ENCODE measurements at regions not wholly inside any gene's neighbourhood (a gene's known extent, or its start where the extent isn't known, plus 50 kb on each side); places are given as distances from the start of the nearest gene placed in this dataset.

DNA sequence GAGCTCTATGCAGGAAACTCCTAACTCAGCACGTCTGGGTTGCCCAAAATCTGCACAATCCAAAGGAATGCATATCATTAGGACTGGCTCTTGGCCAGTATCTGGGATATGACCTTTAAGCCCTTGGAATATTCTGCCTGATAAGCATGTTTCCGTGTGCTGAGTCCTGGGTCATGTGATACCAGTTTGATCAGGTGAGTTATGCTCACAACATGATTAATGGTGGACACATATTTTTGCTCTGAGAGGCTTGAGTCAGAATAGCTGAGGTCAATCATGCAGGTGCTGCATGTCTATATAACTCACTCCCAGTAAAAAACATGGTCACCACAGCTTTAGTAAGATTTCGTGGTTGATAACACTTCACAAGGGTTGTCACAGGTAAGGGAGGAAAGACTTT is 408.8 kb downstream of the YTHDC2 start:
- Histone ChIP-seq H3K36me3 (ENCODE audit: control insufficient read depth, insufficient read depth, low read length) (no peaks in the 10 kb centered on the region), H3K4me3 (ENCODE audit: low read length) (no peak overlapping the region), H3K27ac (ENCODE audit: low read length) (no peak overlapping the region), H3K9me3 (ENCODE audit: control insufficient read depth, insufficient read depth, low read length) (no peaks in the 10 kb centered on the region), H3K27me3 (ENCODE audit: control insufficient read depth, insufficient read depth, low read length) (no peaks in the 10 kb centered on the region), H3K4me1 (ENCODE audit: control insufficient read depth, insufficient read depth, low read length) (no peaks in the 10 kb centered on the region)
- TF ChIP-seq, protein P1, sequence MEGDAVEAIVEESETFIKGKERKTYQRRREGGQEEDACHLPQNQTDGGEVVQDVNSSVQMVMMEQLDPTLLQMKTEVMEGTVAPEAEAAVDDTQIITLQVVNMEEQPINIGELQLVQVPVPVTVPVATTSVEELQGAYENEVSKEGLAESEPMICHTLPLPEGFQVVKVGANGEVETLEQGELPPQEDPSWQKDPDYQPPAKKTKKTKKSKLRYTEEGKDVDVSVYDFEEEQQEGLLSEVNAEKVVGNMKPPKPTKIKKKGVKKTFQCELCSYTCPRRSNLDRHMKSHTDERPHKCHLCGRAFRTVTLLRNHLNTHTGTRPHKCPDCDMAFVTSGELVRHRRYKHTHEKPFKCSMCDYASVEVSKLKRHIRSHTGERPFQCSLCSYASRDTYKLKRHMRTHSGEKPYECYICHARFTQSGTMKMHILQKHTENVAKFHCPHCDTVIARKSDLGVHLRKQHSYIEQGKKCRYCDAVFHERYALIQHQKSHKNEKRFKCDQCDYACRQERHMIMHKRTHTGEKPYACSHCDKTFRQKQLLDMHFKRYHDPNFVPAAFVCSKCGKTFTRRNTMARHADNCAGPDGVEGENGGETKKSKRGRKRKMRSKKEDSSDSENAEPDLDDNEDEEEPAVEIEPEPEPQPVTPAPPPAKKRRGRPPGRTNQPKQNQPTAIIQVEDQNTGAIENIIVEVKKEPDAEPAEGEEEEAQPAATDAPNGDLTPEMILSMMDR (IDR thresholded peaks at IDR 0.05): no peak
- peaks cover 3 to 7% of the 10 kb centered on the region in 2 donors for H3K9me3 Mint-ChIP-seq
- no peak overlapping the region for H3K4me3 Mint-ChIP-seq
- DNase-seq (no peak), ATAC-seq (no peak)
- no peaks in the 10 kb centered on the region for H3K27me3 Mint-ChIP-seq (ENCODE audit: low read depth in 2 of 2)
- H3K27ac Mint-ChIP-seq: no peak overlapping the region
- H3K36me3 Mint-ChIP-seq: no peaks in the 10 kb centered on the region
- WGBS (ENCODE audit: insufficient coverage): 81% methylated on average over 2 of the region's 3 CpGs
- no peaks in the 10 kb centered on the region for H3K4me1 Mint-ChIP-seq
- intact Hi-C loops (cut with micrococcal nuclease): no loop called here

DNA sequence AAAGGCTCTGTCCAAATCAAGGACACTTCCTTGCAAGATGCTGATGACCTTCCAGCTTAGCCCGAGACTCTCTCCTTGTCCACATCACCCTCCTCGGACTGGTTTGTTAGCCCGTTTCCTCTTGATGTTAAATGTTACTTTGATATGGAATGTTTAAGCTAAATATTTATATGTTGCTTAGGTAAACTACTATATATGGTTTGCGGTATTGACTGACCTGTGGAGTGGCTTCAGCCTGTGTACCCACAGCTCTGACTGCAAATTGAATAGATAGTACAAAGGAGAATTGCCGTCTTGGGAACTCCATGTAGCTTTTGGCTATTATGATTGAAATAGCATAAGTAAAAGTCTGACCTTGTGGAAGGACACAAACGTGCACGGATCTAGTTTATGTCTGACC is 422.0 kb downstream of the YTHDC2 start:
- no peak overlapping the region for H3K4me3 Mint-ChIP-seq
- Histone ChIP-seq H3K36me3 (ENCODE audit: control insufficient read depth, insufficient read depth, low read length) (no peaks in the 10 kb centered on the region), H3K27me3 (ENCODE audit: control insufficient read depth, insufficient read depth, low read length) (no peaks in the 10 kb centered on the region), H3K4me1 (ENCODE audit: control insufficient read depth, insufficient read depth, low read length) (no peaks in the 10 kb centered on the region), H3K27ac (ENCODE audit: low read length) (no peak overlapping the region), H3K4me3 (ENCODE audit: low read length) (no peak overlapping the region), H3K9me3 (ENCODE audit: control insufficient read depth, insufficient read depth, low read length) (no peaks in the 10 kb centered on the region)
- TF ChIP-seq, protein P1 (IDR thresholded peaks at IDR 0.05): no peak
- H3K9me3 Mint-ChIP-seq: peaks cover 14 to 18% of the 10 kb centered on the region in 2 donors
- intact Hi-C loops (cut with micrococcal nuclease): no loop called here
- no peaks in the 10 kb centered on the region for H3K36me3 Mint-ChIP-seq
- DNase-seq: no peak
- 90% methylated on average over 4 of the region's 7 CpGs for WGBS (ENCODE audit: insufficient coverage)
- ATAC-seq: no peak
- no peaks in the 10 kb centered on the region for H3K4me1 Mint-ChIP-seq
- no peaks in the 10 kb centered on the region for H3K27me3 Mint-ChIP-seq (ENCODE audit: low read depth in 2 of 2)
- H3K27ac Mint-ChIP-seq: no peak overlapping the region

DNA sequence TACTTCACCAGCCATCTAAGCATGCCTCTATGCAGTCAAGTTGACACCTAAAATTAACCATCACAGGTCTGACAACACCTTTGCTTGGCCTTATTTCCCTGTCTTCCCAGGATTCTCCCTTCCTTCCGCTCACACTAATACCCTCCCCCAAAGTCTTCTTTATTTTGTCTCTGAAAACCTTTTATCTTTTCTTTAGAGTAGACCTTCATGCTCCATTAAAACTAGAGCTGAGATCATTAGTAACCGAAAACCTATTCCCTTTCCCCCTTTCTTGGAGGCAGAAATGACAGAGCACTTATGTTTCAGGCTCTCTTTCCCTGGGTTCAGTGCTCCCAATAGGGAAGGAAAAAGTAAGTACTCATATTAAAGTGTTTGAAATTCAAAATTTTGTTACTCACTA is 423.8 kb downstream of the YTHDC2 start:
- H3K4me1 Mint-ChIP-seq: no peaks in the 10 kb centered on the region
- DNase-seq (no peak), ATAC-seq (no peak)
- H3K4me3 Mint-ChIP-seq: no peak overlapping the region
- H3K27me3 Mint-ChIP-seq (ENCODE audit: low read depth in 2 of 2): no peaks in the 10 kb centered on the region
- Histone ChIP-seq H3K4me3 (ENCODE audit: low read length) (no peak overlapping the region), H3K27ac (ENCODE audit: low read length) (no peak overlapping the region), H3K27me3 (ENCODE audit: control insufficient read depth, insufficient read depth, low read length) (no peaks in the 10 kb centered on the region), H3K4me1 (ENCODE audit: control insufficient read depth, insufficient read depth, low read length) (no peaks in the 10 kb centered on the region), H3K9me3 (ENCODE audit: control insufficient read depth, insufficient read depth, low read length) (no peaks in the 10 kb centered on the region), H3K36me3 (ENCODE audit: control insufficient read depth, insufficient read depth, low read length) (no peaks in the 10 kb centered on the region)
- no peaks in the 10 kb centered on the region for H3K36me3 Mint-ChIP-seq
- TF ChIP-seq, protein P1 (IDR thresholded peaks at IDR 0.05): no peak
- H3K27ac Mint-ChIP-seq: no peak overlapping the region
- intact Hi-C loops (cut with micrococcal nuclease): no loop called here
- WGBS (ENCODE audit: insufficient coverage): 63% methylated on average over 2 of the region's 2 CpGs
- peaks cover 14 to 20% of the 10 kb centered on the region in 2 donors for H3K9me3 Mint-ChIP-seq

DNA sequence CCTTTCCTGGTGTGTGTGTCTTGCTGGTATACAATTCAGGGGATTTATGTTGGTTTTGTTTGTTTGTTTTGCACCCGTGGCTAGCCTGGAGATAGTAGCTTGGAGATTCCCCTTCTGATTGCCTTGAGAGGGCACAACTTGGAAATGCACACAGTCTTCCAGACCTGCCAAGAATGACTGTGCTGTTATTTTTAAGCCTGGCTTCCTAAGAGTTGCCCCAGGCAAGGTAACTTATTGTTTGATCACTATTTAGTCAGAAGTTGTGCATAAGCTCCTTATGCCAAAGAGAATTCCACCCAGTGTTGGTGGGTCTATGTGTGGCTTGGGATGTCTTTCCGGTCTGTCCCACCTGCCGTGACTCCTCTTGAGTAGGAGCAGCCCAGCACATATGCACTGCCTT is 421.9 kb upstream of the KCNN2 start:
- no peaks in the 10 kb centered on the region for H3K9me3 ChIP-seq (ENCODE audit: control insufficient read depth, insufficient read depth, low read length)
- H3K27me3 ChIP-seq (ENCODE audit: control insufficient read depth, insufficient read depth, low read length): no peaks in the 10 kb centered on the region
- 70% methylated on average over 3 of the region's 3 CpGs for WGBS (ENCODE audit: insufficient coverage)
- H3K27ac Mint-ChIP-seq: no peak overlapping the region
- DNase-seq (no peak), ATAC-seq (no peak)
- intact Hi-C loops (cut with micrococcal nuclease): no loop called here
- no peak overlapping the region for H3K4me3 Mint-ChIP-seq
- peaks cover 16 to 24% of the 10 kb centered on the region in 2 donors for H3K9me3 Mint-ChIP-seq
- no peaks in the 10 kb centered on the region for H3K27me3 Mint-ChIP-seq (ENCODE audit: low read depth in 2 of 2)
- H3K36me3 Mint-ChIP-seq: no peaks in the 10 kb centered on the region
- H3K27ac ChIP-seq (ENCODE audit: low read length): no peak overlapping the region
- H3K4me1 ChIP-seq (ENCODE audit: control insufficient read depth, insufficient read depth, low read length): no peaks in the 10 kb centered on the region
- TF ChIP-seq, protein P1 (IDR thresholded peaks at IDR 0.05): no peak
- H3K36me3 ChIP-seq (ENCODE audit: control insufficient read depth, insufficient read depth, low read length): no peaks in the 10 kb centered on the region
- no peaks in the 10 kb centered on the region for H3K4me1 Mint-ChIP-seq
- H3K4me3 ChIP-seq (ENCODE audit: low read length): no peak overlapping the region

All from natural killer cell (primary cell).